Putamen (tissue), 1 donor: ENCODE measurements at regions not wholly inside any gene's neighbourhood (a gene's known extent, or its start where the extent isn't known, plus 50 kb on each side); places are given as distances from the start of the nearest gene placed in this dataset.
A peak's percentile ranks its signal among the peaks of the same experiment; 100 is the strongest.

Experiments
- DNase-seq: peaks from one replicate; pipeline ENCODE4 v3.0.0-alpha.2; 2016; ENCODE audit warnings: low spot score

DNA sequence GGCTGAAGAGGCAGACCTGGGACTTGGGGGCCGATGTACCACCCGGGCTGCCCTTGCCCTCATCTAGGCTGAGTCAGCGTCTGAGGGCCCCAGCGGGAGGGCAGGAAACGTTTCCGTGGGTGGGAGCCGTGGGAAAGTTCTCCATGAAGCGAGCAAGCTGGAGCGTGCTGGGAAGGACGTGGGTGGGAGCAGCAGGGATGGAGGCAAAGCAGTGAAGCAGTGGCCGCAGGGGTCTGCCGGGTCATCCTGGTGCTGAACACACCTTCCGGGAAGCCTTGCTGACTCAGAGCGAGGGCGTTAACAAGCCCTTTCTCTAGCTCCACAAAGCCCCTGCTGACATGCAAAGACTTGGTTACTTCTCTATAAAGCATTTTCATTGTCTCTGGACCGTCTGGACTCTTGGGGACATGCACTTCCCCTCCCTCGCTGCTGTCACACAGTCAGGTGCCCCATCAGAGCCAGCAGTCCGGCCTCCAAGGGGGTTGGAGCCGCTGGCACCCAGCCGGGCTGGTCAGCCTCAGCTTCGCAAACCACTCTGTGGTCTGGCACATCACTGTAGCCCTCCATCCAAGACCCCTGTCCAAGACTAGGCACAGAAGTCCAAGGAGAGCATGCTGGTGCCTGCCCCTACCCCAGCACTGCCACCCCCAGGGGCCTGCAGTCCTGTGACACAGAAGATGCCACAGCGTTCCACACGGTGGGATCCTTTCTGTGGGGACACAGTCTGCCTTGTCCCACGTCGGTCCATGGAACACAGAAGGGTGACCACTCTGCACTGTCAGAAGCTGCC lies 115.1 kb upstream of the GPC1 start:
- DNase-seq, result no peak

DNA sequence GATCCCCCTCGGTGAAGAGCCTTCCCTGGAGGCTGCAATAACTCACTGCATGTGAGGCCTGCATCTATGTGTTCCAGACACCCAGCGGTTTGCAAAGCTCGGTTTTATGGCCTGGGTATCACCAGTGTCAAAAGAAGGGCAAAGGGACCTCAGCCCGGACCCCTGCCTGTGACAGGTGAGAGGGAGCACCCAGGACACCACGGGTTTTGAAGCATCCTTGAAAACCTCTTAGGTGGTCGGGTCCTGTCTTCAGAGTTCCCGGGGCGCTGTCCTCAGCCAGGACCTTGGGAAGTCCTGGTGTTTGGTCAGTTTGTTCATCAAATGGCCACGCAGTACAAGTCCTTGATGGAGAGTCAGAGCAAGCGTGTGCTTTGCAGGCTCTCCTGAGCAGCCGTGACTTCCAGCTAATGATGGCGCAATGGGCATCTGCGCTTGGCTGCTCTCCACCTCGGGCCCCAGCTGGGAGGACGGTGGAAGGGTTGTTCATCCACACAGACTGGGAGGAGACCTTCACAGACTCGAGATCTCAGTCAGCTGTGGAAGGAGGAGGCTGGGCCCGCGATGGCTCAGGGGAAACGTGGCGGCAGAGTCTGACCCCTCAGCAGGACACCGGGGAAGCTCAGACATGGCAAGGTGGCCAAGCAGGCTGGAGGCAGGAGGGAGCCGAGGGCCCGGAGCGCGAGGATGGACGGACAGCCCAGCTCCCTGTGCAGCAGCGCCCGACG lies 113.1 kb upstream of the GPC1 start:
- DNase-seq, result no peak

DNA sequence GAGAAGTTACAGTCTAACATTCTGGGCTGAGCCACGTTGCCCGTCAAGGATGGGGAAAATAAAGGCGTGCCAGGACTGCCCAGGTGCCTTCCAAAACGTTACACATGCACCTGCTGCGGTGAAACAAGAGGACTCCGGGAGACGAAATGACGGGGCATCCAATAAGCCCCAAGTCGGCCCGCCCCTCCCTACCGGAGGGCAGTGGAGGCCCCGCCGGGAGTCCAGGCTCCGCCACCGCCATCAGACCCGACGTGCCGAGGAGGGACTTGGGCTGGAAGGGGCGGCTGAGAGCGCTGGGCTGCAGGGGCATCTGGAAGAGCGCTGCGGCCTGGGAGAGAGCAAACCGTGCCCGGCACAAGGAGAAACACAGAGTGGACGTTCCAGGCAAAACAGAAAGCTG lies 112.5 kb upstream of the GPC1 start:
- DNase-seq, result no peak

DNA sequence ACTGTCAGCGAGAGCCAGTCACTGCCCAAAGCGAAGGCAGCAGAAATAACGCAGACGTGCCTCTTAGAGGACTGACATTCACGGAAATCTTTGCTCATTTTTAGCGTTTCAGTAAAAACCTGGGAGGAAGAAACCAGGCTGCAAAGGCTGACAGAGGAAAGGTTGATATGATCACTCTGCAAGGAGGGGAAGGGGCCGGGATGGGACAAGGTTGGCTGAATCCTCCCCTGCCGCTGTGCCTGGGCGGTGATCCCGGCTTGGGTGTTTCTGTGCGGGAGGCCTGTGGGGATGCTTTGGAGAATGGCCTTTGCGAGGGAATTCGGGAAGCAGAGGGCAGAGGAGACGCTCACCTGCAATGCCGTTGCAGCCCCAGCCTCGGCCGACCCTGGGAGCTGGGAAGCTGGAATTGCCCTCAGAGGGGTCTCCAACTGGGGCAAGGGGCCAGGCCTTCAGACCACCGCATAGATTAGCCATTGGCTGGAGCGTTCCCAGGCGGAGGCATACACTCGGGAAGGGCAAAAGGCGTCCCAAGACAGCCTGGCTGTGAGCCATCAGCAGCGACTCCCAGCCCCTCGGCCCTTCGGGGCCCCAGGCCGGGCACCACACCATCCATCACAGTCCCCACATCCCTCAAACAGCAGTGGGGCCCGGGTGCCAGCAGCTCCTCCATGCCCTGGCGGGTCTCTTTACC lies 111.7 kb upstream of the GPC1 start:
- no peak for DNase-seq

DNA sequence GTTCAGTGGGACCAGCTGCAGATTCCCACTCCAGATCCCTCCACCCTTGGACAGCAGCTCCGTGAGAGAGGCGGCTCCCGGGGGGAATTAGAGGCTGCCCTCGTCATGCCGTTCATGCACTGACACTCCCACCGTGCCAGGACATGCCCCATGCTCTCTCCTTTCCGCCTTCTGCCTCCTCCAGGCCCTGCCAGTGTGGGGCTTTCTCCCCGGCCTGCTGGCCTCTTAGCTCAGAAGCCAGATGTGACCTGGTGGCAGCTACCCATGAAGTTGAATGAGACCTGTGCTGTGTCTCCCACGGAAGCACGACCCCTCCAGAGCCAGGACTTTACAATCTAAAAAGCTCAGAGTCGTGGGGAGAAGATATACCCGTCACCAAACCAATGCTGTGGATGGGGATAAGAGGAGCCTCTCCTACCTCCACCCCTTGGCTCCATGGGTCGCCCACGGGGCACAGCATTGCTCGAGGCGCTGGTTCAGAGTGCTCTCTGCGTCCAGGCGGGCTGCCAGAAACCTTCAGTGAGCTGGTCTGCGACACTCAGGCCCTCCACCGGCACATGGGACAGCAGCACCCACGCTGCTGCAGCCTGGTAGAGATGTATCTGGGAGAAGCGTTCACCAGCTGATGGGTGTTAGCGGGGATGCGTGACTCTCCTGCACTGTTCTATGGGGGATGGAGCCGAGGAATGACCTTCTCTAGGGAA lies 111.0 kb upstream of the GPC1 start:
- DNase-seq, result no peak

DNA sequence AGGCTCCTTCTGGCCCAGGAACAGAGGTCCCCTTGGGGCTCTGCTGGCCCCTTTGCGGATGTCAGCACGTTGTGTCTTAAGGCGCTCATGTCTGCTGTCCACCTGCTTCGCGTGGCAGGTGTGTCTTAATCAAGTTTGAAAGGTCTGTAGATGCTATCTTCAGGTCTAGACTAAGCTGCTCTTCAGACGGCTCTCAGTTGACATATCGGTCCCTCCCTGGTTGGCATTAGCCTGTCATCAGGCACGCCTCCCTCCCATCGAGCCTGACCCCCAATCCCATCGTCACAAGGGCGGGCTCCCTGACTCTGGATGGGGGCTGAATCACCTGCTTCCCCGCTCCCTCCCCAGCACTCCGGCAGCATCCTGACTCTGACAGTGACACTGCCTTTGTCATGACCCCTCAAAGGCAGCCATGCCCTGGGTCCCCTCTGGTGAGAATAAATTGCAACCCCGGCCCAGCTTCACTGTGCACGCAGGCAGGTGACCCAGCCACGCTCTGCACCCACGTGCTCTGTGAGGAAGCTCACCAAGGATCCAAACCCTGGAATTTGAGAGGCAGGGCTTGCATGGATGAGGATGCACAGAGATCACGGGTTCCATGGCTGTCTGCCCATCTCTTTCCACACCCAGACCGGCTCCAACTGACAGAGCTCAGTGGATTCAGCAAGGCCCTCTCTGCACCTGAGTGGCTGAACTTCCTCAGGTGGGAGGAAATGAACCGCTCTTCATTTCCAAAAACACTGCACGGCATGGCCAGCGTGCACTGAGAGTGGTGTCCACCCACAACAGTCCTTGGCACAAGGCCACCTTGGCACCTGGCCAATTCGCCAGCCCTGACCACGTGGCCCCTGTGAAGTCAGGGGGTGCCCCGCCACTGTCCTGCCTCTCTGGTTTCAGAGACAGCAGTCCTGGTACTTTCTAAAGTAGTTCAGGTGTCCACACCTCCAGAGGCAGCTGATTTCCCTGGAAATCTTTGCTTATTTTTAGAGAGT lies 110.2 kb upstream of the GPC1 start:
- DNase-seq, result no peak

DNA sequence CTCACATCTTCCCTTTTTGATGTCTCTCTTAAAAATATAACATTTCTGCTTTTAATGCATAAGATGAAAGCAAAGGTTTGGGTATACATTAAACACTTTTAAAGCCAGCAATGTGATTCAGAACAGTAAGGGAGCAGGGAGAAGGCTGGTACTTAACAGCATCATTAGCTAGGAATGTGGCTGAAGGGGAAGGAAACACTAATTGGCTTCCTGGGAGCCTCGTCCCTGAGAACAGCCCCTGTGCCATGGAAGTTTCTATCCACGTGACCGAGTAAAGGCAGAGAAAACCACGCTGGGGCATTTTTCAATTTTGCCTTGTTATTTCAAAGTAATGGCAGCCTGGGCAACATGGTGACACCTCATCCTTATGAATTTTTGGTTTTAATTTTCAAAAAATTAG lies 109.2 kb upstream of the GPC1 start:
- DNase-seq, result no peak

DNA sequence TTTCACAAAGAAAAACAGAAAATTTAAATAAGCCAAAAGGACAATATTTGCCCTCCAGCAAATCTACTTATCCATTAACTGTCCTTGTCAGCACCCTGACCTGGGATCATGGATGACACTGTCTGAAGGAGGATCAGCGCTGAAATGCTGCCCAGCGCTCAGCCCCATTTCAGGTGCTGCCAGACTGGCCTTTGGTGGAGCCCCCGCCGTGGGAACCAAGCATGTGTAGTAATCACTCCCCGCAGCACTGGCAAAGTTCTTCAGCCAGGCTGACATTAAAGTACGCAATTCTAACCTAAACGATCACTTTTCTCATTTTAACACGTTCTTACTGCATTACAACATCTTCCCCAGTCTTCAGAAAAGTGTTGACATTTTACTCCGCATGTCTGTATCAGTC lies 108.6 kb upstream of the GPC1 start:
- DNase-seq, result no peak

DNA sequence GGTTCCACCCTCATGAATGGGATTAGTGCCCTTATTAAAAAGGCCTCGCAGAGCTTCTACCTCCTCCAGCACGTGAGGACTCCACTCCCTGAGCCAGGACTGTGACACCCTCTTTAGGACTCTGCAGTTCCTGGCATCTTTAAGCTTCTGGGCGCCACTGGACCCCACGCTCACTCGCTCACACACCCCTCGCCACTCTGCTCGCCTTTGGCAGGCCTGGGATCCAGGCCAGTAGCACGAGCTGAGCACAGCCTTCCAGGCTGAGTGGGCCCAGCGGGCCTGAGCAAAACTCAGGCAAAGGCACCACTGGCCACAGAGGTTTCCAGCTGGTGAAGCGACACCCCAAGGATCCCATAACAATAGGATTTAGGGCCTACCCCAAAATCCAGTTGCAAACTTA lies 107.9 kb upstream of the GPC1 start:
- no peak for DNase-seq

DNA sequence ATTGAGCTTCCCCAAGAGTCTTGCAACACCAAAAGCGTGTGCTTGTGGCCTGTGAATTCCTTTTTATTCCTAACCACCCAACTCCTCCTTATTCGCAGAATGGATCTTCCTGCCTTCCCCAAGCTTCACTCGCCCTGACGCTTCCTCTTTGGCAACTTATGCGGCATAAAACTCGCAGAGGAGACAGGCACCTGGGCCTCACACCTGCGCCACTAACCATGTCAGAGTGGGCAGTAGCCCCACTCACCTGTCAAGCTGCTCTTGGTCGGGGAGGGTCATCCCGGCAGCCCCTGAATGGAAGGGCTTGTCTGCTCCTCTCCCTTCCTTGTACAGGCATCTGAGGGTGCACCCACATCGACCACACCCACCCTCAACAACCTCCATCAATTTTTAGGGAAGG lies 106.9 kb upstream of the GPC1 start:
- DNase-seq, result no peak

DNA sequence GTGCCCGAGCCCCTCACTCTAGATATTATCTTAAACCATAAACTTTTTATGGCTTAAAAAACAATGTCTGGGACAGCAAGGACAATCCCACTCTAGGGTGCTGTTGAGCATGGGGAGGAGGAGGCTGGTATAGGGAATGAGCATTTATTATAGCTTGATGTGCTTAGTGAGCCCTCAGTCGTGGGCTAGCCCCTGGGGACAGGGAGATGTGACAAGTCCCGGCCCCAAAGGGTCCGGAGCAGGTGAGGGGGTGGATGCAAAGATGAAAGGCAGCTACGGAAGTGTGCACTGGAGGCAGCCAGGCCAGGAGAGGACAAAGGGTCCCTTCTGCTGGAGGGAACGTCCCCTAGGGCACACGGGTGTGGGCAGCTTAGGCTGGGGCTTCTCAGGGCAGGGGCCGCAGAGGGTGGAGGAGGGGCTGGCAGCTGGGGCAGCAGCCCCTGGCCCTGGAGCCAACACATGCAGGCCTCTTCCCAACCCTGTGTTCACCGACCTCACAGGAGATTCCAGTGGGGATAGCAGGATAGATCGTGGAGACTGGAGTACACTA lies 106.3 kb upstream of the GPC1 start:
- DNase-seq, result no peak

DNA sequence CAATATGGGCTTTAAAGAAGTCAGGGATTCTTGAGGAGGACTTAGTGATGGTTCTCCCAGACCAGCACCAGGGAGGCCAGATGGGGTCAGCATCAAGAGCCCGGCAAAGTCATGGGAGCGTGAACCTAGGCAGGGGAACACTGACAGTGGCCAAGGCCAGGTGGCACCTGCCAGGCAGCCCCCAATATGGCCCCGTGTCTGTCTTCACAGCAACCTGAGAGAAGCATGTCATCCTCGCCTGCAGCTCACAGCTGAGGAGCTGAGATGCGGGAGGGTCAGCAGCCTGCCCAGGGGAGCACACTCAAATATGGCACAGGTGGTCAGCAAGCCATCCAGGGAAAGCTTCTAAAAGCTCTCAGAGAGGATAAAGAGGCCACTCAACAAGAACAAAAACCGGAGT lies 105.7 kb upstream of the GPC1 start:
- no peak for DNase-seq

DNA sequence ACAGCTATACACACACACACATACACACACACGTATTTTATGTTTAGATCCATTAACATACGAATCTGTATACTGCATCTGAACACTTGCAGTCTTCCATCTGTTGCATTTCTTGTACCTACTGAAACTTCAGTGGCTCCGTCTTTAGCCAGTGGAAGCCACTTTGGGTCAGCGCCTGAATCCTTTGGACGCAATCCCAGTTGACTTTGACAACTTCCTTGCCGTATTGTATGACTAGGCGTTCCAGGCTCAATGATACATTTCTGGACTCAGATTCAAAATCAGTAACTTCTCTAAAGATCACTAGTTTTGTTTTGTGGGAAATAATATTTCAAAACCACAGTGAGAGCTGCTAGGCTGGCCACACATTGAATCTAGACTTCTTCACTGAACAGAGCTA lies 101.5 kb upstream of the GPC1 start:
- DNase-seq, result no peak

DNA sequence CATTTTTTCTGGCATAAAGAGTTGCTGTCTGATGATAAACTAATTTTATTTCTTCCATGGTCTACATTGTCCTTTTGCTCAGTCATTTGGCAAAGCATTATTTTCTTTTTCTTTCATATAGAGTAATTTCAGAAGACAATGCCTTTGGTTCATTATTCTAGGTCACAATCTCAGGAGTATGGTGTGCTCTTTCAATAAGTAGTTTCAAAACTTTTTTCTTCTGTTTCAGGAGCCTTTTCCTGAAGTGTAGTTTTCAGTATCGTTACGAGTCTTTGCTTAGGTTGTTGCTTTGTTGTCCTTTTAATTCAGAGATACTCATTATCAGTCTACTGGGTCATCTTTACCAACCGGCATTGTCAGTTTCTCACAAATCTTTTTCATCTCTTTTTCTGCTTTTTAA lies 100.4 kb upstream of the GPC1 start:
- no peak for DNase-seq

DNA sequence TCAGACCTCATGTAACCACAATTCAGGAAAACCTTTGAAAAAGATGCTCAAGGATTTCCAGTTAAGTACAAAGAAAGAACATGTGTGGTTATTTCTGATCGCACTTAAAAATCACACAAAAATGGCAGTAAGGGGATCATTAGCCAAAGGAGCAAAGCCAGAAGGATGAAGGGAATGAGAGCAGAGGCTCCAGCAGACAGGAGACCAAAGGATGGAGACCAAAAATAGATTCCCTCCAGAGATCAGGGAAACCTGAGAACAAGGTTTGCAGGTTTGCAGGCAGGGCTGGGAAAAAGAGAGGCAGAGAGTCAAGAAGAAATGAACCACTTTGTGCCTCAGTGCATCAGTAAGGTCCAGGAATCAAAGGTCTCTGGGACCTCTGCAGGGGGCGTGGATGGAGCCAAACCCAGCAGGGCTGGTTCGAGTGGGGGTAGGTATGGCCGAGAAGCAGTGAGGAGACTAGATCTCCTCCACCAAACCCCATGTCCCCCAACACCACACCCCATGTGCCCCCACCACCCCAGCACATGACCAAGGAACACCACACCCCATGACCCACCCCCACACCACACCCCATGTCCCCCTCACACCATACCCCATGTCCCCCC lies 98.5 kb upstream of the GPC1 start:
- no peak for DNase-seq

DNA sequence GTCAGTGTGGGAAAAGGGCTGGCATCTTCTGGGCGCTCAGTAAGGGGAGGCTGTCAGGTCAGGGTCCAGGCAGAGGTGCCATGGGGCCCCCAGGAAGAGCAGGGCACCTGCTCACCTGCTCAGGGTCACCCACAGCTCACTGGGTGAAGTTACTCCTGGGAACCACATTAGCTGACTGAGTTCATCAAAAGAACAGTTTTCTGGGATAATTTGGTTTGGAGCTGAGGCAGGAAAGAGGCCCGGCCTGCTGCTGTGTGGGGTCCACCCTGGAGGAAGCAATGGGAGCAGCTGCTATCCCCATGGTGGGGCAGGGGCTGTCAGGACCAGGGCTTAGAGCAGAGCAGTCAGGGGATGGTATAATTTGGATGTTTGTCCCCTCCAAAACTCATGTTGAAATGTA lies 97.2 kb upstream of the GPC1 start:
- no peak for DNase-seq

DNA sequence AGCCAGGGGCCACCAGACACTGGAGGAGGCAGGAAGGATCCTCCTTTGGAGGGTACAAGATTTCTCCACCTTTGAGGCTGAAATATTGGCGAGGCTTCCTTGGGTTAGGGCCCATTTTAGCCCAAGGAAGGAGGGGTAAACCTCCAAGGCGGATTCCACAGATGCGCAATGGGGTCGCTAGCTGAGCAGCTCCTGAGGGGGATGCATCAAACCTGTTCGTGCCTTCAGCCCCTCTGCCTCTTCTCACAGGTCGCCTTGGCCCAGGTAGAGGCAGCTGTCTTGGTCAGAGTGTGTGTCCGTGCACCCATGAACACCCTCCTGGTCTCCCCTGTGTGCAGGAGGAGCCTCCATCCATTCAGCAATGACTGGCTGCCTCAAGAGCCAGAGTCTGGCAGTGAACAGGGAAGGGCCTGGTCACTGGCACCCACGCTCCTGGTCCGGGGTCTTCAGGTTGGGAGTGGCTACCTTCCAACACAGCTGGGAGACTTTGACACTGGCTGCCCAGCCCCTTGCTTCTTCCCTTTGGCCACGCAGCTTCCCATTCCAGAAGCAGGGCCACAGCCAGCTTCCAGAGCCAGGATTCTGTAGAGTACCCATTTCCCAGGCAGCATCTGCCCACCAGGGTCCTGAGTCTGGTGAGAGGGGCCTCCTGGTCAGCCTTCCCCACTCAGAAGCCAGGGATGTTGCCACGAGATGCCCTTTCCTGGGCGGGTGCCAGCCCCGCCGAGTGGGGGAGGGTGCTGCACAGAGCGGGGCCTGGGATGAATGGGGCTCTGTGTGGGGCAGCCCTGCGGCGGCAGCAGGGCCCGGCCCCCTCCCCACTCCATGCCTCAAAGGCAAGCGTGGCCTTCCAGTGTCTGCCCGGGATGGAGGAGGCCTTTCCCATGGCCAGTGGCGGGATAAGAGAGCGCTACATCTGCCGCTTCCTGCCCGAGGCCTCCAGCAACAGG lies 95.8 kb upstream of the GPC1 start:
- DNase-seq, result peak; percentile 84

DNA sequence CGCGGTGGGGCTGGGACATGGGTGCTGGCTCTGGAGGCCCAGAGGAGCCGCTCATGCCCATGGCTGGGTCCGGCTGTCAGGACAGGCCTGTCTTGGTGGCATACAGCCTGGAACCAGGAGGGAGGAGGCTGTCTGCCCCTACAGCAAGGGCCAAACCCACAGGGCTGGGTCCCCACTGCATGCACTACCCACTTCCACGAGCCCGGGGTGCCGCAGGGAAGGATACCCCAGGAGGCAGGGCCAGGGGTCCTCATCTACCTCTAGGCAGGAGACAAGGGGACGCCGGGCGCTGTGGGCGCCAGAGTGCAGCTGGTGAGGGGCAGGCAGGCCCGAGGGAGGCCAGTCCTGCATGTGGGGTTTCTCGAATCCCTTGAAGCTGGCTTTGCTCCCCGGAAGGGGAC lies 95.1 kb upstream of the GPC1 start:
- DNase-seq, result no peak

DNA sequence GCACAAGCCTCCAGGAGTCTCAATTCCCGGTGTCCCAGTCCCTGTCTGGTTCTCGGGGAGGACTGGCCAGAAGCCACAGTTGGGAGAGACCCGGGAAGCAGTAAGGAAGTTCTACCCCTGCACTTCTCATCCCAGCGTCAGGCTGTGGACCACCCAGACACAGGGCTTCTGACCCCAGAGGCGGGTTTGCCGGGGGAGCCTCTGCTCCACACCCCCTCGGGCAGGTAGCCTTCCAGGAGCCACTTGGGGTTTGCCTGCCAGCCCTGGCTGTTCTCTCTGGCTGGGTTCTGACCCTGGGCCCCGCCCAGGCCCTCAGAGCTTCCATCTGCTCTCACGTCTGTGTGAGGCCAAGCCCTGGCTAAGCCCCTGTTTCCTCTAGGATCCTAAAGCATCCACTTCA lies 94.4 kb upstream of the GPC1 start:
- no peak for DNase-seq
